EL (cell line): ENCODE measurements at regions not wholly inside any gene's neighbourhood (a gene's known extent, or its start where the extent isn't known, plus 50 kb on each side); places are given as distances from the start of the nearest gene placed in this dataset.
A peak's percentile ranks its signal among the peaks of the same experiment; 100 is the strongest.
"Not testable (repeated sequence)": the region's sequence is repeated elsewhere in the genome, so short reads cannot be mapped to it uniquely, and the experiment has no call there.

ENCODE experiments used
- DNase-seq: peaks from one replicate; pipeline ENCODE4 v3.0.0-alpha.2; 2016

DNA sequence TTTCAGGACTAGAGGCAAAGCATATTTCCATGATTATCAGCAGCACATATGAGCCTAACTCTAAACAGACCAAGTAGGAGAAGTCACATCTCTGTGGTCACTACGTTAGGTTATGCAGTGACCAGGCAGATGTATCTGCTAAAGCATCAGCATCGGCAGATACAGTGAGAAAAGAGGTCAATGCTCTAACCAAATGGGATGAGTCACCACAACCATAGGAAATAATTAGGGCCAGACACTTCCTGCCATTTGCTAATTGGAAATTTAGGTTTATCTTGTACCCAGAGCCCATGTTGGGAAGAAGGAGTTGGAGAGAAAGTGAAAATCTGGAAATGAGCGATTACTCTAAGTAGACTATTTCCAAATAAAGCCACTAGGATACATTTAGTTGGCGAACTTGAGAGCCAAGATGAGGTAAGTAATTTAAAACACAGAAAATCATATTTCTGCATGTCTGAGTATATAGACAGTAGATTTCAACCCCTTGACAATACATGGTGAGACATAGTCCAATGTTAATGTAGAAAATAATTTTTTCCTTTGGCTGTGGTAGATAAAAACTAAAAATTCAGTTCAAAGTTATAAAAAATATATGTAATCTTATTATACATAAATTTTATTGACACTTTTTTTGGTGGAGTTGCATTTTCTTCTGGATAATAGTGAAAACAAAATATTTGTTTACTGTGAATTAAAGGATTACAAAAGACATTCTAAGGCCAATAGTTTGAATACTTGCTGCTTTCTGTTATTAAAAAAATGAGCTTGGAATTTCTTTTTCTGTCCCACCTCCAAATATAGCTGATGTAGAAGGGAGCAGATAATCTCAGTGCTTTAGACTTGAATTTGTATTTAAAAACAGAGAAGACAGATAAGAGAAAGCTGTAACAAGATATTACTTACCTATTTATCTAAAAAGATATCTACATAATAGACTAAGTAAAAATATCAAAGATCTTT lies 104.4 kb upstream of the CSNK1A1L start:
- peak; percentile 34 for DNase-seq

GRCh38 chr13:37207691-37208451 lies 102.4 kb upstream of the CSNK1A1L start:
- no peak for DNase-seq

GRCh38 chr13:37202264-37202663 lies 96.8 kb upstream of the CSNK1A1L start:
- DNase-seq = peak; percentile 39

DNA sequence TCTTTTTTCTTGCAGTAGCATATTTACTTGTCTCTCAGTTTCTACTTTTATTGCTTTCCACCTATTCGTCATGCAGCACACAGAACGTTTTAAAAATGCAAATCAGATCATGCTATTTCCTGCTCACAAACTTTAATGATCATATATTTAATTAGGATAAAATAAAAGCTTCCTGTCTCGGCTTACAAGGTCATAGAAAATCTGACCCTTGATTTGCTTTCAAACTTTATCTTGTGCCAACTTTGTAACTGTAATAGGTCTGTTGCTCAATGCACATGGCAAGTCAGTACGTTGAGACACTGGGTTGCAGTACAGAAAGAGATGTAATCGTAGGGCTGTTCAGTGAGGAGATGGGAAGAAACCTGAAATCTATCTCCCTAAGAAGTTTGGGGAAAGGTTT lies 95.6 kb upstream of the CSNK1A1L start:
- no peak for DNase-seq

DNA sequence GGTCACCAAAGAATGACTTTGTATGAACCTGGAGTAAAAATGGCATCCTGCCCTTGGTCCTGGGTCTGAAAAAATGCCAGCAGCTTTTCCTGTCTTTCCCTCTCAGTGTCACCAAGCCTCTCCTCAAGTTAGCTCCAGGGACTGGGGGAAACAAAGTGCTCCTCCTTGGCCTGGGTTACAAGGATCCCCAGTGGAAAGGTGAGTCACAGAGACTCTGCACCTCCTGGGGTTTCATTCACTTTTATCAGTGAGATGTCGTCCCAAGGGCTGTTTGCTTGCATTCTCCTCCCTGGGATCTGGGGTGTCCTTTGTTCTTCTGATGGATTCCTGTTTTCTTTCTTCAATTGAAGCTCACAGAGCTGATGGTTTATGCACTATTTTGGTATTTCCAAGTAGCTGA lies 93.2 kb upstream of the CSNK1A1L start:
- no peak for DNase-seq

DNA sequence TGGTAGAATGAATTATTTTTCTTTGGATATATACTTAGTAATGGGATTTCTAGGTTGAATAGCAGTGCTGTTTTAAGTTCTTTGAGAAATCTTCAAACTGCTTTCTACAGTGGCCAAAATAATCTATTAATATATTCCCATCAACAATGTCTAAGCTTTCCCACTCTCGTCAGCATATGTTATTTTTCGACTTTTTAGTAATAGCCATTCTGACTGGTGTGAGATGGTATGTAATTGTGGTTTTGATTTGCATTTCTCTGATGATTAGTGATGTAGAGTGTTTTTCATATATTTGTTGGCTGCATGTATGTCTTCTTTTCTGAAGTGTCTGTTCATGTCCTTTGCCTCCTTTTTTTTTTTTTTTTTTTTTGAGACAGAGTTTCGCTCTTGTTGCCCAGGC lies 90.2 kb upstream of the CSNK1A1L start:
- DNase-seq = no peak

GRCh38 chr13:37194428-37194861 lies 89.0 kb upstream of the CSNK1A1L start:
- peak; percentile 76 for DNase-seq

GRCh38 chr13:37192956-37193355 lies 87.5 kb upstream of the CSNK1A1L start:
- no peak for DNase-seq

DNA sequence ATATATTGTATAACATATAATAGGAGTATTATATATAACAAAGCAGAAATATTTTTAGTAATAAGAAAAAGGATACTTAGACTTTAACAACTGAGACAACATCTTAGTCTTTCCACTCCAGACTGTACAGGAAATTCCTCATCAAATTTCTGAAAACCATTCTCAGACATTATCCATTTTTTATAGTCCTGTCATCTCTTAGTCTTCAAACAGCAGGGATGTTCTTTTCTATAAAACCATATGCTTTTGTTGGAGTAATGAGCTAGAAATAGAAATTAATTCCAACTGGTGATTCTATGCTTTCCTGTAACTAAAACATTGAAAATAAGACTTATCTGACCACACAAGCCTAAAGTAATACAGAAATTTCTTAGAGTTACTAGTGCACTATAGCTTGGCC lies 82.2 kb upstream of the CSNK1A1L start:
- DNase-seq = no peak

GRCh38 chr13:37187105-37187504 lies 81.6 kb upstream of the CSNK1A1L start:
- peak; percentile 77 for DNase-seq

DNA sequence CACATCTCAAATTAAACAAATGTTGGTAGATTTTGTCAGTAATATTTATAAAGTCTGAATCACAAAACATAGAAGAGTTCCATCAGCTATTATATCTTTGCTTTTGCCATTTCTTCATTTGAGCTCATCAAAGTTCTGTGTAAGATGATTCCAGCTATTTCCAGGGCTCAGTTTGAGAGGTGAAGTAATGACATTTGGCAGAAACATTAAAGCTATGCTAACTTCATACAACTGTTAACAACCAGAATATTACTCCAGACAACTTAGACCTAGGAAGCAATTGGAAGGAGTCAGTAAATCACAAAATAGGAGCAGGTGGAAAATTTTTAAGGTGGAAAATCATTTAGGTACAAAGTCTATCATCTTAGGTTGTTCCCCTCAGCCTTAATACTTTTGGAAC lies 76.2 kb upstream of the CSNK1A1L start:
- no peak for DNase-seq

- no peak for DNase-seq
Observed at GRCh38 chr13:37179645-37180044, 74.2 kb upstream of the CSNK1A1L start.

GRCh38 chr13:37177125-37177524 lies 71.7 kb upstream of the CSNK1A1L start:
- no peak for DNase-seq

- peak; percentile 47 for DNase-seq
Observed at GRCh38 chr13:37175996-37176395, 70.5 kb upstream of the CSNK1A1L start.

DNA sequence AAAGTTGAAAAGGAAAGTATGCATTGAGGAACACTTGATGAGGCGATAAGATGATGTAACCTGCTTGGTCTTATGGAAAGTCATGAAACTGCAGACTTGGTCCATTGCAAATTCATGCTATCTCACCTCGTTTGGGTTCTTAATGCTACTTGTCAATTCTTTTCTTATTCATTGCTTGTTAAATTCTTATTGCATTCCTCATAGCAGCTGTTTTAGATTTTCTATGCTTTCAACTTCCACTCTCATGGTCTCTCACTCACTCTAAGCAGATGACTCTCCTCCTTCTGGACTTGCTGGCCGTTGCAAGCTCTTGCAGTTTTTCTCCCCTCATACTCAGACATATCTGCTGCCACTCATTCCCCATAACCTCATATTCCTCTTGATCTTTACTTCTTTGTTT lies 67.8 kb upstream of the CSNK1A1L start:
- DNase-seq = peak; percentile 80

GRCh38 chr13:37172226-37172625 lies 66.8 kb upstream of the CSNK1A1L start:
- not testable (repeated sequence) for DNase-seq

GRCh38 chr13:37168926-37169325 lies 63.5 kb upstream of the CSNK1A1L start:
- no peak for DNase-seq

- no peak for DNase-seq
Observed at GRCh38 chr13:37168151-37168550, 62.7 kb upstream of the CSNK1A1L start.

DNA sequence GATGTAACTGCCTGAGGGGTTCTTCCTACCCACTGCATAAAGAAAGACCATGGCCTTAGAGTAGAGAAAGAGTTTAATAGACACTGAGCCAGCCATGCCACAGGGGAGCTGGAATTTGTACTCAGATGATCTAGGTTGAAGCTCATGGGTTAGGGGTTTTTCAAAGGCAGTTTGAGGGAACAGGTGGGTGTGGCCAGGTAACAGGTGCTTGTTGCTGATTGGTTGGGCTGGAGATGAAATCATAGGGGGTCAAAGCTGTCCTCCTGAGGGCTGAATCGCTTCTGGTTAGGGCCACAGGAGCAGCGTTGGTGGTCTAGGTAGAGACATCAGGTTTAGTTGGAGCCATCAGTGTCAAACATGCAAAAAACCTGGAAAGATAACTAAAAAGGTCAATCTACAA lies 59.2 kb upstream of the CSNK1A1L start:
- no peak for DNase-seq

DNA sequence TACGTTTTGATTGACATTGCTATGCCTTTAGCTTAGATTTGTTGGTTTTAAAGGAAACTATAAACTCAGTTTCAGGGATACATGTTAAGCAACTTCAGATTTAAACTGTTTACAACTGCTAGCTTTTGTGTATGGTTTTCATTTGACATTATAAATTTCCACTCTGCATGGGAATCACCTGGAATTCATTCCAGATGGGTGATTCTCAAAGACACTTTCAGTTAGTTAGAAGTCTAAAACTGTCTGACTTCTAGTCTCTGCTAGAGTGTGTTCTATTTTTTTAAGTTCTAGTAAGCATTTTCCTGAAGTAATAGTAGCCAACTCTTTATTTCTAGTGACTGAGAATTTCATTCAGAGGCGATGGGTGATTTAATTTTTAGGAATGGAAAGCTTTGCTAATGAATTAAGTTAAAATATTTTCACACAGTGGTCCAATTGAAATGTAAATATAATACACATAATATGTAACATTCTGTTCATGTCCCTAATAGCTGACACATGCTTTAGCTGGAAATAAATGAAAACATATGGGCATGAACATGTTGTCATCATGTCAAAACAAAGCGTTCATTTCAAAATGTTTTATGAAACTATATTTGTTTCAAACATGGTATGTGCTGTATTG lies 58.3 kb upstream of the CSNK1A1L start:
- no peak for DNase-seq

- no peak for DNase-seq
Observed at GRCh38 chr13:37158481-37158880, 53.0 kb upstream of the CSNK1A1L start.

DNA sequence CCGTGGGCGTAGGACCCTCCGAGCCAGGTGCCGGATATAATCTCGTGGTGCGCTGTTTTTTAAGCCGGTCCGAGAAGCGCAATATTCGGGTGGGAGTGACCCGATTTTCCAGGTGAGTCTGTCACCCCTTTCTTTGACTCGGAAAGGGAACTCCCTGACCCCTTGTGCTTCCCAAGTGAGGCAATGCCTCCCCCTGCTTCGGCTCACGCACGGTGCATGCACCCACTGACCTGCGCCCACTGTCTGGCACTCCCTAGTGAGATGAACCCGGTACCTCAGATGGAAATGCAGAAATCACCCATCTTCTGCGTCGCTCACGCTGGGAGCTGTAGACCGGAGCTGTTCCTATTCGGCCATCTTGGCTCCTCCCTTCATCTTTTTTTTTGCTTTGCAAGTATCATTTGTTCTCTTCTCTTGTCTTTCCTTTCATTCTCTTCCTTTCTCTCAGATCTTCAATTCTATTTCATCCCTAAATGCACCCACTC lies 50.2 kb upstream of the CSNK1A1L start:
- not testable (repeated sequence) for DNase-seq
